GM21526 (cell line): ENCODE measurements at regions not wholly inside any gene's neighbourhood (a gene's known extent, or its start where the extent isn't known, plus 50 kb on each side); places are given as distances from the start of the nearest gene placed in this dataset.

Experiments used
- ATAC-seq: cut with Tn5 transposase; IDR thresholded peaks from one replicate; pipeline ENCODE4 v1.9.1; 2021; ENCODE audit warnings: moderate library complexity; ENCODE audit not compliant: unreplicated experiment, low FRiP score

DNA sequence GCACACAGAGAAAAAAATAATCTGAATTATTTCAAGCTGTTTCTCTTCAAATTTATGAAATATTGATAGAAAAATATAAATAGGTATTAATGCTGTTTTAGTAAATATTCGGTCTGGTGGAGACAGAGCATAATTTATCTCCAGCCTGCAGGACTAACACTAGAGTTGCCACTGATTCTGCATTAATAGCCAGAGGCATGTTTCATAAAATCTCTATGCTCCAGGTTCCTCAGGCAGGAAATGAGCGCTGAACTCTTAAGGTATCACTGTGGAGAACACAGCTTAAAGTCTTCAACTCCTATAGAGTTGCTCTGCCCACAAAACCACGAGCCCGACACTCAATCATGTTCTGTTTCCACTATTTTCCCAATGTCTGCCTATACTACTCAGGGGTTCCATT lies 470.0 kb upstream of the TMPO start:
- no peak for ATAC-seq

DNA sequence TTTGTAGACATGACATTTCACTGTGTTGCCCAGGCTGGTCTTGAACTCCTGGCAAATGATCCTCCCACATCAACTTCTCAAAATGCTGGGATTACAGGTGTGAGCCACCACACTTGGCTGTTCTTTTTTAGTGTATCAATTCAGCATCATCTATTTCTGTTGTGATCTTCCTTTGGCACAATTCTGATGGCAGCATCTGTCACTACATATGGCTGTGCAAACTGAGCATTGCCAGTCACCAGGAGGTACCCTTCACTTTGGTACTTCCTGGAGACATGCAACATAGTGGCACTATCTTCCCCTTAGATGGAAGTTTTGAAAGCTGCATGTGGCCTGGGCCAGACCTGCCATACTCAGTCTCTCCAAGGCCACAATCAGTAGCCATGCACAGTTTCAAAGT lies 467.1 kb upstream of the TMPO start:
- ATAC-seq, result no peak

DNA sequence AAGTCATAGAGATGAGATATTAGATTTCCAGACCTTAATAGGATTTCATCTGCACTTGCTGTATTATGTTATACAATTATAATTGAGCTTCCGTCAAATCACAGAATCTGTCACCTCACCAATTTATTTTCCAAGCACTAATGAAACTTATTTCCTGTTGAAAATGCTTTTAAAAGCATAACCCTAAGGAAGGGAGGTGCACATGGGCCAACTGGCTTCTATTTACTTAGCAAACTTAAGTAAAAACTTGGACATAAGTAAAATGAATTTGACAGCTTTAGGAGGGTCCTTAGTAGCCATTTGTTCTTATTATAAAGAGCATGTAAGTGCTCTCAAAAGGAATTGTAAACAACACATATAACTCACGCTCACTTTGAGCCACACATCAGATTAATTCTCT lies 462.2 kb upstream of the TMPO start:
- ATAC-seq, result no peak

DNA sequence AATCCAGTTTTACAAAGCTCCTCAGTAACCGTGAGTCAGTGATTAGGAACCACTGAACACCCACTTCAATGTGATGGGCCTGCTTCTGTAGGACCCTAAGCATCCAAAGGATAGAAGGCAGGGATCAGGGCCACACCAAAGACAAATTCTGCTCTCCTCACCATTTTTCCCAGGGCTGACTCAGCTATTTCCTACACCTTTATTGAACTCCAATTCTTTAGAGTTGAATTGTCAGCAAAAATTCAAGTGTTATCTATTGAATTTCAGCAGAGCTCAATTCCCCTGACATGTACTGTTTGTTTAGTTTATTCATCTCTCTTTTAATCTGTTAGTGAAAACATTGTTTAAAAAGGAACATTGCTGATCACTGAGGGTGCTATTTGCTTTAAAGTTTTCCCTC lies 457.7 kb upstream of the TMPO start:
- ATAC-seq, result no peak

DNA sequence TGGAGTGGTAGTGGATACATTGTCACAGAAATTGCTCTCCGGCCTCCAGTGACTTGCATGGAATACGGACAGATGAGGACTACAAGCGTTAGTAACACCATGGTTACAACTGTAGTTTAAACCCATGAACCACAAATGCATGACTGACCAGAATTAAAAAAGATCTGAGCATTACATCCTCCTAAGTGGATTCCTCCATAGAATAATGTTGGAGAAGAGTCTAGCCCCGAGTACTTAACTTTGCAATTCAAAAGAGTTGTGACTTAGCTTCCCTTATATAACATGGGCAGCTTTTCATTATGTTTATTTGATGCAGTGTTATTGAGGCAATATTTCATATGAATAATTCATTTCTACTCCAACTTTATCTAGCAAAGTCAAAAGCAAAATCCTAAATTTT lies 457.2 kb upstream of the TMPO start:
- no peak for ATAC-seq

DNA sequence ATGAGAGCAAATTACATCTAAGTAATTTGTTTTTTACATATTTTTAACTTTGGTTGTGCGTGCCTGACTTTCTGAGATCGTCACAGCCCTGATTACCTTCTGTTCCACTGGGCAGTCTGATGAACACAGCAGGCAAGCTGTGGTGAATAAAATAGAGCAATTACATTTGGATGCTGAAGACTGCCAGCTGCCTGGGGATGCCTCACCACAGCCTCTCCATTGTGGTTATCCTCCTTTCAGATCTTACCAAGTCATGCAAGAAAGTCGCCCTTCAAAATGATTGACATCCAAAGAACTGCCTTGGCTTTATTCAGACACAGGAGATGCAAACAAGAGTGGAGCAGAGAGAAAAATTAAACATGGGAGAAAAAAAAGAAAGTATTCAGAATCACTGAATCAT lies 456.6 kb upstream of the TMPO start:
- ATAC-seq, result no peak

DNA sequence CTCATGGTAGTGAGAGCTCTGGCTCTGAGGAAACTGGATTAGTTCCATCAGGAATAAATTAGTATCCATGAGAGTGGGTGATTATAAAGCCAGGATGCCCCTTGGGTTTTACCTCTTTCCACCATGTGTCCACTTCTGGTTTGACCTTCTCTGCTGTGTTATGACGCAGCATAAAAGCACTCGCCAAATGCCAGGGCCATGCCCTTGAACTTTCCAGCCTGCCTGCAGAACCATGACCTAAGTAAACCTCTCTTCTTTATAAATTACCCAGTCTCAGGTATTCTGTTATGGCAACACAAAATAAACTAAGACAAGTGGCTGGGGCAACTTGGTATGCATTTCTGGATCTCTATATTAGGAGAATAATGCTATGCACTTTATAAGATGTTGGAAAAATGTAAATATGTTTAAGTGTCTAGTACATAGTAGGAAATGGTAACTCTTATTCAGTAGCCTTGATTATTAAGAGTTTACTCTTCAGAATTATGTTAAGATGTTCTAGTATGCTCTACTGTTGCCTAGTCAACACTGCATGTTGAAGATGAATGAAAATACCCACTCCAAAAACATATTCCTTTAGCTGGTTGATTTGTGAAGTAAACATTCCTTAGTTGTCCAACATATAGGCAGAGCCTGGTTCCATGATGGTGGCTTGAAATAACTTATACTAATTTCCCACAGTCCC lies 455.6 kb upstream of the TMPO start:
- no peak for ATAC-seq

DNA sequence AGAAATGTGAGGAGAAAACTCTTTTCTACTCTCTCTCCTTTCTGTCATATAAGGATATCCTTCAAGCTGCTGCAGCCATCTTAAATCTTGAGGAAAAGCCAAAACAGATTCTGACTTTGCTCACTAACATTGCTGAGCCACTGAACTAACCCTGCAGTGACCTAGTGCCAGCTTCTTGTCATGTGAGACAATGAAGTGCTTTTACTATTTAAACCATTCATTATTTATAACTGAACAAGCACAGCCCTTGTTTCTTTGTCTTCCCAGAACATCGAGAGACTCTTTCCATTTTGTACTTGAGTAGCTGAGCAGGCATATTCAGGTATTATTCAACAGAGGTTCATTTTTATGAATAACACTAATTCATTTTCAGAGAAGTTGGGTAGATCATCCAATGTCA lies 455.0 kb upstream of the TMPO start:
- ATAC-seq, result no peak

DNA sequence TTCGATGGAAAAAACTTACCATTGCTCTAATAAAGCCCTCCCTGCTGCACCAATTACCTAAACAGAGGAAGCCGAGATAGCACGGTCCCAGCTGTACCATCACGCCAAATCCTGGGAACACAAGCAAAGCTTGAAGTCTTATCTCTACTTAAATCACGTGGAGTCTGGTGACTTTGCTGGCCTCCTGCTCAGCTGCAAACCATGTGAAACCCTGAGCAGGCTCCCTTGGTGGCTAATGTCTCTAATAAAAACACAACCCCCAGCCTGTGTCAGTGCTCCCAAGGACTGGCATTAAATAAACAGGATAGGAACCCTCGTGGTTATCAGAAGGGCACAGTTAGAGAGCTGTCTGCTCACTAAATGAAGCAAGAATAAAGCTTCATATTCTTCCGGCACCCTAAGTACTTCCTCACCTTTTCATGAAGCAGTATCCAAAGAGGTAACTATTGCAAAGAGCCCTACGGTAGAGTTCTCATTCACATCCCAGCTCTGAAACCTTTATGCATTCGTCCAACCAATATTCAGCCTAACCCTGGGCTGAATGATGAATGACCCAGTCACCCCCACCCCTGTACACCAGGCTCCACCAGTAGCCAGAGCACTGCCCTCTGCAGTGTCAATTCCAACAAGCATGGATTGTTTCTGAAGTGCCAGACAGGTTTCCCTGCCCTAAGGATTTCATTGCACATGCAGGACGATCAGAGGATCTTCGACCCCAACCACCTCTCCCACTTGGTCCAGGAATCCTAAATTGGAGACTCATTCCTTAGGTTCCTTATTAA lies 452.7 kb upstream of the TMPO start:
- no peak for ATAC-seq

DNA sequence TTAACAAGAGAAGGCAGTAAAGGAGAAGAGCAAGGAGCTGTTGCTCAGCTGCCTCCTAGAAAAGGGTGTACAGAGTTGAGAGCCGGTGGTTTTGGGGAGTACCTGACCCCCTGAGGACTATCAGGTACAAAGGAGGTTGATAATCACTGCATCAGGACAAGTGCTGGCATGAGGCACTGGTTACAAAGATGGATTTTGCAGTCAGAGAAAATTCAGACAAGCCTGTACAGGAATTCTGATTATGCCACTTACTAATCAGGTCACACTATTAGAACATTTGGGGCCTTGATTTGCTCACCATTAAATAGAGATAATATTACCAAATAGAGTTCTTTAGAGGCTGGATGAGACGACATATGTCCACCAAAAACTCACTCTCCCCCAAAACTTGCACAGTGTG lies 450.9 kb upstream of the TMPO start:
- no peak for ATAC-seq

DNA sequence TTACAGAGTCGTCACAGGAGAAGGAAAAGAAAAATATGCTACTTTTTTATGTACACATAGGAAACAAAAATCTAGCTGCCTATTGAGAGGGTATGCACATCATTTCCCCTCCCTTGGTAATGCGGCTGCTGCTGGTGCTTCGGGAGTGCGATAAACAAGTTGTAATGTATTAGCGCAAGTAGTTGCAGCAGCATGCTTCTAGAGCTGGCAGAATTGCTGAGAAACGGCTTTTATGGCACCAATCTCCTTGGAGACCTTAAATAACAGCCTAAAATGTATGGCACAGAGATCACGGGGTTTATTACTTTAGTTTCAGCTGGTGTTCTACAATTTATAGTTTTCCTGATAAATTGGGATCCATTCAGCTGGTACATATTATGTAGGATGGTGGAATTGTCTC lies 447.6 kb upstream of the TMPO start:
- no peak for ATAC-seq

DNA sequence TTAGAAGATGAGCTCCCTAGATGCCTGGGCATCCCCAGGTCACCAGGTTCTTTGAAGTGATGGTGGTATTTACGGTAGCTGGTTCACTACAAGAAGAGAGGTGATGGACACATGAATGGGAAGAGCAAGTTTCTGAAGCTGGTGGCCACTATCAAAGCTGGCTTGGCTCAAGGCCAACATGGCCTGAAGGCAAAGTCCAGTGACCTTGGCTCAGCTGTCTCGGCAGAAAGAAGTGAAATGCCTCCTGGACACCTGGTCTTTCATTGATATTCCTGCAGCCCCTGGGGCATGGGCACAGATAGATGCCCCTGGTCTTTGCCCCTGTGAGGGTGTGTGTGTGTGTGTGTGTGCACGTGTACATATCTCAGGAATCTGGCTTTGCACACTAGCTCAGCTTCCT lies 441.8 kb upstream of the TMPO start:
- no peak for ATAC-seq

DNA sequence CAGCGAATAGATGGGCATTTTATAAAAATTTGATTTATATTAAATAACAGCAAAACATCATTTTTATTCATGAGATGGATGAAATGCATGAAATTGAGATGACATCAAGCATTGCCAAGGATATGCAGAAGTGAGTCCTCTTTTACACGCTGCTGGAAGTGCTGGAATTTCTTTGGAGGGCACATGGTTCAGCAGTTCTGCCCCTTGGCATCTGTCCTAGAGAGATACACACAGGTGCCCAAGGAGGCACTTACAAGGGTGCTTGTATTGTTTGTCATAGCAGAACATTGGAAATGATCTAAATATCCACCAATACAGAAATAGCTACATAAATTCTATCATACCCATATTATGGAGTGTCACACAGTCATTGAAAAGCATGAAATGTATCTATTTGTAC lies 441.1 kb upstream of the TMPO start:
- no peak for ATAC-seq

DNA sequence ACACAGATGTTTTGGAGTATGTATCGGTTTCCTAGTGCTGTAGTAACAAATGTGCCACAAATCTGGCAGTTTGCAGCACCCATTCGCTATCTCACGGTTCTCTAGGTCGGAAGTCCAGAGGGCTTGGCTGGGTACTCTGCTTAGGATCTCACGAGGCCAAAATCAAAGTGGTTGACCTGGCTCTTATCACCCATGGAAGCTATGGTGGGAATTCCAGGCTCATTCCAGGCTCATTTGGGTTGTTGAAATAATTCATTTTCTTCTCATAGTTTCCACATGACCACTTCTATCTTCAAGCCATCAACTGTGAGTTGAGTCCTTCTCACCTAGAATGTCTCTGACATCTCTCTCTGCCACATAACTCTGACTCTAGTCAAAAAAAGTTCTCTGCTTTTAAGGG lies 431.0 kb upstream of the TMPO start:
- ATAC-seq, result no peak

DNA sequence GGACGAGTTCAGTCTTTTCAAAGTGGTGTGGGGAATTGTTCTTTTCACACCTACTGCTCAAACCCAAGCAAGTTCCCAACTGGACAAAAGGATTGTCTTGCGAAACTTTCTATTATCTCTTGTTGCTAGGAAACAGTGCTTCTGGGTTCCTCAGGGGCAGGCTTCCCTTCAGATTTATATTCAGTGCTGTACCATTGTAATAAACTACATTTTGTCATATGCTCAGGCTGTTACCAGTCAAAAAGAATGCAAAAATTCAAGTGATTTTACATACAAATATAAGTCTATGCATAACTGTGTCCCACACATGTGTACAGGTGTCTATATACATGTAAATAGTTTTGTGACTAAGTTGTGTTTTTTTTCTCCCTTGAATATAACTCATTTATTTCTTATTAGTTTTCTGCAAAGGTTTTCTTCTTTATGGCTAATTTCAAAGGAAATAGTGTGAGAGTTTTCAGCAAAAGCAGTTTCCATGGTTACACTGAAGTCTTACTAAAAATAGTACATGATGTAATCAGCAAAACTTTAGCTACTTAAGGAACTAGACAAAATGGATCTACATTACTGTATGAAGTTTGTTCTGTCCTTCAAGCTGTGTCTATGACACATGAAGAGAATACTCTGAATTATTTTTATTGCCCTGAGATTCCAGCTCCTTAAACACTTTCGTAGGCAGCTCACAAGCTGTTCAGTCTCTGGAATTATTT lies 430.2 kb upstream of the TMPO start:
- no peak for ATAC-seq

DNA sequence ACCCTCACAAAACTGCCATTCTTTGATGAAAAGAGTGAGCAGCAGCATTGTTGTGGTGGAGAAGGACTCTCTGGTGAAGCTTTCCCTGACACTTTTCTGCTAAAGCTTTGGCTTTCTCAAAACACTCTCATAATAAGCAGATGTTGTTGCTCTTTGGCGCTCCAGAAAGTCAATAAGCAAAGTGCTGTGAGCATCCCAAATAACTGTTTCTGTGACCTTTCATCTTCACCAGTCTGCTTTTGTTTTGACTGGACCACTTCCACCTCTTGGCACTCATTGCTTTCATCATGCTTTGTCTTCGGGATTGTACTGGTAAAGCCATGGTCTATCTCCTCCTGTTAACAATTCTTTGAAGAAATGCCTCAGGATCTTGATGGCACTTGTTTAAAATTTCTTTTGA lies 424.7 kb upstream of the TMPO start:
- ATAC-seq, result no peak

DNA sequence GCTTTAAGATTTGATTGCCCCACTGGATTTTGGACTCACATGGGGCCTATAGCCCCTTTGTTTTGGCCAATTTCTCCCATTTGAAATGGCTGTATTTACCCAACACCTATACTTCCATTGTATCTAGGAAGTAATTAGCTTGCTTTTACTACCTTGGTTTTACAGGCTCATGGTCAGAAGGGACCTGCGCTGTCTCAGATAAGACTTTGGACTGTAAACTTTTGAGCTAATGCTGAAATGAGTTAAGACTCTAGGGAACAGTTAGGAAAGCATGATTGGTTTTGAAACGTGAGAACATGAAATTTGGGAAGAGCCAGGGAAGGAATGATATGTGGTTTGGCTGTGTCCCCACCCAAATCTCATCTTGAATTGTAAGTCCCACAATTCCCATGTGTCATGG lies 419.0 kb upstream of the TMPO start:
- no peak for ATAC-seq

DNA sequence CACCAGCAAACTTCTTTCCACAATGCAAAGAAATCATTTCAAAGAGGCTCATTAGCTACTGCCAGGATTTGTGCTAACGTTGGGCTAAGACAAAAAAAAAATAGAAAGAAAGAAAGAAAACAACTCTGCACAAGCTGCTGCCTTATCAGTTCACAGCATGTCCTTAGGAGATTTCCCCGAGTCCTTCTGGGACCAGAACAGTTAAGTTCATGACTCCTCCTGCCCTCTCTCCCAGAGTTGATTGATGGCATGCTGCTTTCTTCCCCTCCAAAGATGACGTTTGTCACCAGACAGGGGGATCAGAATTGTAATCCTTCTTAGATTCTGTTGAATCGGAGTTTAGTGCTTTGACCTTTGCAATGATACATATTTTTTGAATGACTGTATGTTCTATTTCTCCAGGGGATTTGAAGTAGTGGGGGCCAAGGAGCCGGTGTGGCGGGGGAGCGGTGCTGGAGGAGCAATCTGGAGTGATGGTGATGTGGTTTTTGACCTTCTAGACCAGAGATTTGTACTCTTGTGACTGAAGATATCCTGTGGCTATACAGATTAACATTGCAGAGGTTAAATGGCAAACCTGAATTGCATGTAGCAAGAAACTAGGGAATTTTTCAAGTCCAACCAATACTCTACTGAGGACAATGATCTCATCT lies 409.2 kb upstream of the TMPO start:
- no peak for ATAC-seq

DNA sequence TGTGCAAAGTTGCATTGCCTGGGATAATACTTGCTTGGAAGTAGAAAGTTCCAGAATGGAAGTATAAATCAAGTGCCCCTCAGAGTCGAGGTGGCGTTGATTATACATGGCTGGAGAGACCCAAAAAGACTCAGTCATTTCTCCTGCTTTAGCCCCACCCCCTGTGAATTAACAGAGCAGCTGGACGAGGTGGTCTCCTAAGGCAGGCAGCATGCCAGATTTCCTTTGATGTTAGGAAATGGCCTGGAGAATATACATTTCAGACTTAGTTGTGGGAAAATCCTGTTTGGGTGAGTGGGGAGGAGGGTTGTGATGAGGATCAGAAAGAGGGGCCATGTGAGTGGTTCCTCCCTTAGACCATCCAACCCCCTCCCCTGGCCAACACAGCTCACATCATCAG lies 406.1 kb upstream of the TMPO start:
- no peak for ATAC-seq

DNA sequence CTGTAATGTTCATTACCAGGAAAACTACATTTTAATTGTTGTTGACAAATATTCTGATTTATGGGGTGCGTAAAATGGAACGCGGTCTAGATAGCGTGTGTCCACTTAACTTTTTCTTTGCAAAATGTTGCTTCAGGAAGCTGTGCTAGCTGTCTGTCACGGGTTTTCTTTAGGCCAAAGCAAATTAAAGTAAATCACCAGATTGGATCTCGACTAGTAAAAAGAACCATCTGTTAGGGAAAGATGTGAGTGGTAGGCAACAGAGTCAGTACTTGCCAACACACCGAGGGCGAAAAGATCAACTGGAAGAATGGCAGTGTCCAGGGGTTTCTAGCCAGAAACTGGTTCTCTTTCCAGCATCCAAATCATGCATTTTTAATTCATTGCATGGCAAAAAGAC lies 404.9 kb upstream of the TMPO start:
- no peak for ATAC-seq

DNA sequence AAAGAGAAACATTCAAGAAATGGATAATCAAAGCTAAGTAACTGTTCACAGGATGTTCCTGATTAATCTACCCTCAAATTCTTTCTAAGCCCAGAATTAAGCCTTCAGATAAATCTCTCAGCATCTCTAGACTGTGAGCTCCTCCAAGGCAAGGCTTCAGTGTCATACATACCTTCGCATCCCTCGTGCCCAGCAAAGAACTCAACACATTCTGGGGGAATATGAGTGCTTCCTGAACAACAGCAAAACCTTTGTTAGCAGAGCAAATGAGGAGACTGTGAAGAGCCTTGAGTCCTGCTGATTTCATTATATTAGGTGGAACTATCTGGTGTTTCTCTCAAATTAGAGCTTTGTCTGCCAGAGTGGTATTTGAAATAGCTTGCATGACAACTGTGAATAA lies 401.8 kb upstream of the TMPO start:
- ATAC-seq, result no peak
